ENCODE measurements at regions not wholly inside any gene's neighbourhood (a gene's known extent, or its start where the extent isn't known, plus 50 kb on each side); places are given as distances from the start of the nearest gene placed in this dataset.

- Mint-ChIP-seq H3K4me3 (ENCODE audit: unreplicated experiment) (no peak overlapping the region), H3K4me1 (ENCODE audit: low read depth, unreplicated experiment) (peaks cover 7% of the 10 kb centered on the region), H3K9me3 (ENCODE audit: unreplicated experiment) (peaks cover 6% of the 10 kb centered on the region), H3K27me3 (ENCODE audit: low read depth, unreplicated experiment) (peaks cover 1% of the 10 kb centered on the region), H3K27ac (ENCODE audit: unreplicated experiment) (no peak overlapping the region), H3K36me3 (ENCODE audit: low read depth, unreplicated experiment) (no peaks in the 10 kb centered on the region)
- Histone ChIP-seq H3K27ac (ENCODE audit: low read depth, low read length) (no peak overlapping the region), H3K9me3 (ENCODE audit: insufficient read depth, low read depth, low read length) (no peaks in the 10 kb centered on the region), H3K79me2 (ENCODE audit: insufficient read depth, low read length) (no peaks in the 10 kb centered on the region), H3K36me3 (ENCODE audit: insufficient read depth, low read length) (no peaks in the 10 kb centered on the region), H3K4me3 (ENCODE audit: insufficient read depth, low read depth, low read length) (no peak overlapping the region), H3K9ac (ENCODE audit: low read length) (no peak overlapping the region), H3K4me2 (ENCODE audit: low read length) (no peak overlapping the region), H3K27me3 (ENCODE audit: insufficient read depth, low read length) (no peaks in the 10 kb centered on the region), H2AFZ (ENCODE audit: low read depth, low read length) (no peak overlapping the region), H4K20me1 (ENCODE audit: insufficient read depth, low read length) (no peaks in the 10 kb centered on the region), H3K4me1 (ENCODE audit: insufficient read depth, low read length) (no peaks in the 10 kb centered on the region)
- no peak for FAIRE-seq
- TF ChIP-seq, protein P1, sequence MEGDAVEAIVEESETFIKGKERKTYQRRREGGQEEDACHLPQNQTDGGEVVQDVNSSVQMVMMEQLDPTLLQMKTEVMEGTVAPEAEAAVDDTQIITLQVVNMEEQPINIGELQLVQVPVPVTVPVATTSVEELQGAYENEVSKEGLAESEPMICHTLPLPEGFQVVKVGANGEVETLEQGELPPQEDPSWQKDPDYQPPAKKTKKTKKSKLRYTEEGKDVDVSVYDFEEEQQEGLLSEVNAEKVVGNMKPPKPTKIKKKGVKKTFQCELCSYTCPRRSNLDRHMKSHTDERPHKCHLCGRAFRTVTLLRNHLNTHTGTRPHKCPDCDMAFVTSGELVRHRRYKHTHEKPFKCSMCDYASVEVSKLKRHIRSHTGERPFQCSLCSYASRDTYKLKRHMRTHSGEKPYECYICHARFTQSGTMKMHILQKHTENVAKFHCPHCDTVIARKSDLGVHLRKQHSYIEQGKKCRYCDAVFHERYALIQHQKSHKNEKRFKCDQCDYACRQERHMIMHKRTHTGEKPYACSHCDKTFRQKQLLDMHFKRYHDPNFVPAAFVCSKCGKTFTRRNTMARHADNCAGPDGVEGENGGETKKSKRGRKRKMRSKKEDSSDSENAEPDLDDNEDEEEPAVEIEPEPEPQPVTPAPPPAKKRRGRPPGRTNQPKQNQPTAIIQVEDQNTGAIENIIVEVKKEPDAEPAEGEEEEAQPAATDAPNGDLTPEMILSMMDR (IDR thresholded peaks at IDR 0.05; ENCODE audit: insufficient read depth, low read depth, low read length), result no peak
- no peak for TF ChIP-seq EZH2 (IDR thresholded peaks at IDR 0.05; ENCODE audit: insufficient read depth, low read length)
- no peak for DNase-seq (ENCODE audit: low read depth)
Observed at GRCh38 chr1:199597152-199597551, 430.4 kb upstream of the NR5A2 start.

DNA sequence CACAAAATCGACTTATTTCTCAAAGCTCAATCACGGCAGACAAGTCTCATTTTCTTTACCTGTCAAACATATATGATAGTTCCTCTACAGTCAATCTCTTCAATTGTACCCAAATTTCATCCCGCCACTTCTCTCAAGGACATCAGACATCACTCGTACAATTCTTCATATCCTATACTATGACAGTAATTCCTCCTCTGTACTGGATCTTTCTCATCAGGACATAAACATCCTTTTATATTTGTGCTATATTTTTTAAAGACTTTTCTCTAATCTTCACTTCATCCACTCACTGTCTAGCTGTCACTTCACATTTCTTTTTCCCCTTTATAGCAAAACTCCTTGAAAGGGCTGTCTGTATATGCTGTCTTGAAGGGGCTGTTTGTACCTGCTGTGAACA, 419.1 kb upstream of the NR5A2 start:
- FAIRE-seq, result no peak

More for the DNA sequence above, 419.1 kb upstream of the NR5A2 start:
- Mint-ChIP-seq H3K27me3 (ENCODE audit: low read depth, unreplicated experiment) (peaks cover 2% of the 10 kb centered on the region), H3K27ac (ENCODE audit: unreplicated experiment) (no peak overlapping the region), H3K9me3 (ENCODE audit: unreplicated experiment) (peaks cover 2% of the 10 kb centered on the region), H3K4me1 (ENCODE audit: low read depth, unreplicated experiment) (peaks cover 6% of the 10 kb centered on the region), H3K4me3 (ENCODE audit: unreplicated experiment) (no peak overlapping the region), H3K36me3 (ENCODE audit: low read depth, unreplicated experiment) (no peaks in the 10 kb centered on the region)
- H4K20me1 ChIP-seq (ENCODE audit: insufficient read depth, low read length), result no peaks in the 10 kb centered on the region
- TF ChIP-seq, protein P1 (IDR thresholded peaks at IDR 0.05; ENCODE audit: insufficient read depth, low read depth, low read length), result no peak
- no peak for TF ChIP-seq EZH2 (IDR thresholded peaks at IDR 0.05; ENCODE audit: insufficient read depth, low read length)
- no peak overlapping the region for H3K9ac ChIP-seq (ENCODE audit: low read length)
- no peak overlapping the region for H3K4me3 ChIP-seq (ENCODE audit: insufficient read depth, low read depth, low read length)
- DNase-seq (ENCODE audit: low read depth), result no peak
- H3K9me3 ChIP-seq (ENCODE audit: insufficient read depth, low read depth, low read length), result no peaks in the 10 kb centered on the region
- peaks cover 11% of the 10 kb centered on the region for H3K4me1 ChIP-seq (ENCODE audit: insufficient read depth, low read length)
- H3K27me3 ChIP-seq (ENCODE audit: insufficient read depth, low read length), result no peaks in the 10 kb centered on the region
- no peak overlapping the region for H3K4me2 ChIP-seq (ENCODE audit: low read length)
- H2AFZ ChIP-seq (ENCODE audit: low read depth, low read length), result no peak overlapping the region
- H3K79me2 ChIP-seq (ENCODE audit: insufficient read depth, low read length), result no peaks in the 10 kb centered on the region
- no peaks in the 10 kb centered on the region for H3K36me3 ChIP-seq (ENCODE audit: insufficient read depth, low read length)
- H3K27ac ChIP-seq (ENCODE audit: low read depth, low read length), result no peak overlapping the region

Measured in astrocyte (in vitro differentiated cells and primary cell).